ENCODE measurements at regions not wholly inside any gene's neighbourhood (a gene's known extent, or its start where the extent isn't known, plus 50 kb on each side); places are given as distances from the start of the nearest gene placed in this dataset.
"Not testable (repeated sequence)": the region's sequence is repeated elsewhere in the genome, so short reads cannot be mapped to it uniquely, and the experiment has no call there.

DNA sequence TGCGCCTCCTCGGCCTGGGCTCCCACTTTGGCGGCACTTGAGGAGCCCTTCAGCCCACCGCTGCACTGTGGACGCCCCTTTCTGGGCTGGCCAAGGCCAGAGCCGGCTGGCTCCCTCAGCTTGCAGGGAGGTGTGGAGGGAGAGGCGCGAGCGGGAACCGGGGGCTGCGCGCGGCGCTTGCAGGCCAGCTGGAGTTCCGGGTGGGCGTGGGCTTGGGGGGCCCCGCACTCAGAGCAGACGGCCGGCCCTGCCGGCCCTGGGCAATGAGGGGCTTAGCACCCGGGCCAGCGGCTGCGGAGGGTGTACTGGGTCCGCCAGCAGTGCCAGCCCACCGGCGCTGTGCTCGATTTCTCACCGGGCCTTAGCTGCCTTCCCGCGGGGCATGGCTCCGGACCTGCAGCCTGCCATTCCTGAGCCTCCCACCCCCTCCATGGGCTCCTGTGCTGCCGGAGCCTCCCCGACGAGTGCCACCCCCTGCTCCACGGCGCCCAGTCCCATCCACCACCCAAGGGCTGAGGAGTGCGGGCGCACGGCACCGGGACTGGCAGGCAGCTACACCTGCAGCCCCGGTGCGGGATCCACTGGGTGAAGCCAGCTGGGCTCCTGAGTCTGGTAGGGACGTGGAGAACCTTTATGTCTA, 187.7 kb upstream of the KCNH7 start:
- TF ChIP-seq, protein P1, sequence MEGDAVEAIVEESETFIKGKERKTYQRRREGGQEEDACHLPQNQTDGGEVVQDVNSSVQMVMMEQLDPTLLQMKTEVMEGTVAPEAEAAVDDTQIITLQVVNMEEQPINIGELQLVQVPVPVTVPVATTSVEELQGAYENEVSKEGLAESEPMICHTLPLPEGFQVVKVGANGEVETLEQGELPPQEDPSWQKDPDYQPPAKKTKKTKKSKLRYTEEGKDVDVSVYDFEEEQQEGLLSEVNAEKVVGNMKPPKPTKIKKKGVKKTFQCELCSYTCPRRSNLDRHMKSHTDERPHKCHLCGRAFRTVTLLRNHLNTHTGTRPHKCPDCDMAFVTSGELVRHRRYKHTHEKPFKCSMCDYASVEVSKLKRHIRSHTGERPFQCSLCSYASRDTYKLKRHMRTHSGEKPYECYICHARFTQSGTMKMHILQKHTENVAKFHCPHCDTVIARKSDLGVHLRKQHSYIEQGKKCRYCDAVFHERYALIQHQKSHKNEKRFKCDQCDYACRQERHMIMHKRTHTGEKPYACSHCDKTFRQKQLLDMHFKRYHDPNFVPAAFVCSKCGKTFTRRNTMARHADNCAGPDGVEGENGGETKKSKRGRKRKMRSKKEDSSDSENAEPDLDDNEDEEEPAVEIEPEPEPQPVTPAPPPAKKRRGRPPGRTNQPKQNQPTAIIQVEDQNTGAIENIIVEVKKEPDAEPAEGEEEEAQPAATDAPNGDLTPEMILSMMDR (IDR thresholded peaks at IDR 0.05; ENCODE audit: low read depth, low read length): not testable (repeated sequence)
- not testable (repeated sequence) for TF ChIP-seq EZH2phosphoT487 (IDR thresholded peaks at IDR 0.05; ENCODE audit: low read depth)

Data from OCI-LY3 (cell line).